ENCODE measurements at regions not wholly inside any gene's neighbourhood (a gene's known extent, or its start where the extent isn't known, plus 50 kb on each side); places are given as distances from the start of the nearest gene placed in this dataset.

DNA sequence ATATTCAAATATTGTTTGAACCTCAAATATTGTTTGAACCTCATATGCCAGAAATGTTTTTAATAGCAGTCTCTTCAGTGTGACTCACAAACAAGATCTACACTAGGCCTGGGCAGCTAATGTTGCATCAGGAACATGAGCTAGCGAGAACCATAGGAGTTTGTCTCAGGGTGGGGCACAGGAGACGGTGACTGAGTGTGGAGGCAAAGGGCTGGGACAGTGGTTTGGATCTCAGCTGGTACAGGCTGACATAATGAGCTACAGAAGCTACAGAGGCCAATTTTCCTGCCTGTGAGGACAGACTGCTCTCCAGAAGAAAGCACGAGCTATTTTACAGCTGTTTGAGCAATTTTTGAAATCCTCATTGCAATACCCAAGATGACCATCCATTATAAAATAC lies 224.7 kb downstream of the CENPC start:
- TF ChIP-seq TCF7L2 (IDR thresholded peaks at IDR 0.05; ENCODE audit: low read depth, low read length): no peak
- TF ChIP-seq, protein P1, sequence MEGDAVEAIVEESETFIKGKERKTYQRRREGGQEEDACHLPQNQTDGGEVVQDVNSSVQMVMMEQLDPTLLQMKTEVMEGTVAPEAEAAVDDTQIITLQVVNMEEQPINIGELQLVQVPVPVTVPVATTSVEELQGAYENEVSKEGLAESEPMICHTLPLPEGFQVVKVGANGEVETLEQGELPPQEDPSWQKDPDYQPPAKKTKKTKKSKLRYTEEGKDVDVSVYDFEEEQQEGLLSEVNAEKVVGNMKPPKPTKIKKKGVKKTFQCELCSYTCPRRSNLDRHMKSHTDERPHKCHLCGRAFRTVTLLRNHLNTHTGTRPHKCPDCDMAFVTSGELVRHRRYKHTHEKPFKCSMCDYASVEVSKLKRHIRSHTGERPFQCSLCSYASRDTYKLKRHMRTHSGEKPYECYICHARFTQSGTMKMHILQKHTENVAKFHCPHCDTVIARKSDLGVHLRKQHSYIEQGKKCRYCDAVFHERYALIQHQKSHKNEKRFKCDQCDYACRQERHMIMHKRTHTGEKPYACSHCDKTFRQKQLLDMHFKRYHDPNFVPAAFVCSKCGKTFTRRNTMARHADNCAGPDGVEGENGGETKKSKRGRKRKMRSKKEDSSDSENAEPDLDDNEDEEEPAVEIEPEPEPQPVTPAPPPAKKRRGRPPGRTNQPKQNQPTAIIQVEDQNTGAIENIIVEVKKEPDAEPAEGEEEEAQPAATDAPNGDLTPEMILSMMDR (IDR thresholded peaks at IDR 0.05): no peak
- TF ChIP-seq POLR2AphosphoS5 (IDR thresholded peaks at IDR 0.05; ENCODE audit: low read depth, low read length): no peak
- TF ChIP-seq, protein P2, sequence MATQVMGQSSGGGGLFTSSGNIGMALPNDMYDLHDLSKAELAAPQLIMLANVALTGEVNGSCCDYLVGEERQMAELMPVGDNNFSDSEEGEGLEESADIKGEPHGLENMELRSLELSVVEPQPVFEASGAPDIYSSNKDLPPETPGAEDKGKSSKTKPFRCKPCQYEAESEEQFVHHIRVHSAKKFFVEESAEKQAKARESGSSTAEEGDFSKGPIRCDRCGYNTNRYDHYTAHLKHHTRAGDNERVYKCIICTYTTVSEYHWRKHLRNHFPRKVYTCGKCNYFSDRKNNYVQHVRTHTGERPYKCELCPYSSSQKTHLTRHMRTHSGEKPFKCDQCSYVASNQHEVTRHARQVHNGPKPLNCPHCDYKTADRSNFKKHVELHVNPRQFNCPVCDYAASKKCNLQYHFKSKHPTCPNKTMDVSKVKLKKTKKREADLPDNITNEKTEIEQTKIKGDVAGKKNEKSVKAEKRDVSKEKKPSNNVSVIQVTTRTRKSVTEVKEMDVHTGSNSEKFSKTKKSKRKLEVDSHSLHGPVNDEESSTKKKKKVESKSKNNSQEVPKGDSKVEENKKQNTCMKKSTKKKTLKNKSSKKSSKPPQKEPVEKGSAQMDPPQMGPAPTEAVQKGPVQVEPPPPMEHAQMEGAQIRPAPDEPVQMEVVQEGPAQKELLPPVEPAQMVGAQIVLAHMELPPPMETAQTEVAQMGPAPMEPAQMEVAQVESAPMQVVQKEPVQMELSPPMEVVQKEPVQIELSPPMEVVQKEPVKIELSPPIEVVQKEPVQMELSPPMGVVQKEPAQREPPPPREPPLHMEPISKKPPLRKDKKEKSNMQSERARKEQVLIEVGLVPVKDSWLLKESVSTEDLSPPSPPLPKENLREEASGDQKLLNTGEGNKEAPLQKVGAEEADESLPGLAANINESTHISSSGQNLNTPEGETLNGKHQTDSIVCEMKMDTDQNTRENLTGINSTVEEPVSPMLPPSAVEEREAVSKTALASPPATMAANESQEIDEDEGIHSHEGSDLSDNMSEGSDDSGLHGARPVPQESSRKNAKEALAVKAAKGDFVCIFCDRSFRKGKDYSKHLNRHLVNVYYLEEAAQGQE (IDR thresholded peaks at IDR 0.05; ENCODE audit: insufficient read depth in 1 of 2, low read depth in 2 of 2, low read length in 1 of 2): no peak

Data from Panc1 (cell line).